GM18907 (cell line): ENCODE measurements at regions not wholly inside any gene's neighbourhood (a gene's known extent, or its start where the extent isn't known, plus 50 kb on each side); places are given as distances from the start of the nearest gene placed in this dataset.
A peak's percentile ranks its signal among the peaks of the same experiment; 100 is the strongest.

ENCODE experiments used
- ATAC-seq: cut with Tn5 transposase; IDR thresholded peaks from one replicate; pipeline ENCODE4 v1.9.1; 2021; ENCODE audit warnings: mild to moderate bottlenecking, moderate library complexity; ENCODE audit not compliant: unreplicated experiment

DNA sequence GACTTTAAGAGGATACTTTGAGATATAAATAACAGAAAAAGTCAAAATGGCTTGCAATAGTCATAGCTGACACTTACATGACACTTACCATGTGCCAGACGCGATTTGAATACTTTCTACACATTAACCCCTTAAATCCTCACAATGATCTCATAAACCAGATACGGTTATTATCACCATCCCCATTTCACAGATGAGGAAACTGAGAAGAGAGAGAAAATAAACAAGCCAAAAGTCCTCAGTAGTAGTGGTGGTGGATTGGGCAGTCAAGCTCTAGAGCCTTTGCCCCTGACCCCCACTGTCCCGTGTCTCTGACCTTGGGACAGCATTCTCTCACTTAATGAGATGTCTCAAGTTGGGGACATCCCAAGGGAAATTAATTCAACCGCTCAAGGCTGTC is 105.2 kb upstream of the TAF1B start:
- no peak for ATAC-seq

GRCh38 chr2:9738535-9739496 is 104.5 kb upstream of the TAF1B start:
- ATAC-seq, result no peak

- ATAC-seq, result no peak
Measured at GRCh38 chr2:9739531-9739964, 103.7 kb upstream of the TAF1B start.

GRCh38 chr2:9740382-9741073 is 102.7 kb upstream of the TAF1B start:
- no peak for ATAC-seq

DNA sequence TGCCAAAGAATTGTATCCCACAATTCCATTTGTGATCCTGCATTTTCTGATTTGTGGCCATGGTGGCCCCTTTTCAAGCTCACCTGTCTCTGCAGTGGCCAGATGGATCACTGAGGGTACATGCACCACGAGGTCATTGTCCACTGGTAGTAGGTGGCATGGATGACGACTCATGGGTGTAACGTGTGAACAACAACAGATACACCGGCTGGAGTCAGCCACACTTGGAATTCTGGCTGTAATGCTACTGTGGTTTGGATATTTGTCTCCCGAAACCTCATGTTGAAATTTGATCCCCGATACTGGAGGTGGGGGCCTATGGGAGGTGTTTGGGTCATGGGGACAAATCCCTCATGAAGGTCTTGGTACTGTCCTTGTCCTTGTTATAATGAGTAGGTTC is 102.2 kb upstream of the TAF1B start:
- ATAC-seq, result no peak

DNA sequence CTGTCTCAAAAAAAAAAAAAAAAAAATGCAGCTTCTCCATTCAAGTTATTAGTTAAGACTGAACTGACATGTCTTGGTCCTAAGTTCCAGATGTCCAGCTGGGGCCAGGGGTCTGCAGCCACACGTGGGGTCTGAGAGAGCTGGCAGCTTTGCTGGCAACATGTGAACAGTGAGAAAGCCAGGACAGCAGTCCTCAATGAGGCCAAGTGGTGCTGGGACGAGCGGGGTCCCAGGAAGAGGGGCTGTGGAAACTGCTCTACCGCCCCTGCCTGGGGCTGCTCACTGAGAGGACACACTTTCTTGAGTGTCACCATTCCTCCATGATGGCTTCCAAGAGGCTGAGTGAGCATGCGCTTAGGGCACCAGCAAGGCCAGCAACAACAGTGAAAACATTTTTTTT is 100.7 kb upstream of the TAF1B start:
- ATAC-seq, result no peak

DNA sequence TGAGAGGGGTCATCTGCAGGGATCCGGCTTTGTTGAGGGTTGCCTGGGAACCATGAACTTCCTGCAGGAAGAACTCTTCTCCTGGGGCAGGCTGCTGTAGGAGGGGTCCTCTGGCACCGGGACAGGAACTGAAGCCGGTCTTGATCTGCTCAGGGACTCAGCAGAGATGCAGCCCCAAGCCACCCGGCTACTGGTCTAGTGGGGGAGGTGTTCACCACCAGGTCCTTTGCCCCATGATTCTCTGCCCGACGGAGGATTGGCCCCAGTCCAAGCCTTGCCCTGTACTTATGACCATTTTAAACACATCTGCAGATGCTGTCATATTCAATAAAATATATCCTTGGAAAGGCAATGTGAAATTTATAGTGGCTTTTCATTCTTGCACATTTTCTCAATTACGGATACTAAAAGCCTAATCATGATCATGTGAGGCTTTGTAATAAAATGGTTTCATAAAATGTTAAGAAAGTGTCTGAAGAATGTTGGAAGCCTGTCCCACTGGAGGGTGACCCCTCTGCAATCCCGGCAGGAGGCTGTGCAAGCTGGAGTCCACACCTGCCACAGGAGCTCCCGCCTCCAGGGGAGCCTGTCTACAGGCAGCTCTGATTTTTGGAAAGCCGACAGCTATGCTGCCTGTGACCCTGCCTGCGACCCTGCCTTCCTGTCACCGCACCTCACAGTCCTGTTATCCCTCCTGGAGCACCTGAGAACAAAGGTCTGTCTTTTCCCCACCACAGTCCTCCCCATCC is 98.8 kb upstream of the TAF1B start:
- ATAC-seq, result no peak

GRCh38 chr2:9745153-9745899 is 97.9 kb upstream of the TAF1B start:
- ATAC-seq, result no peak

GRCh38 chr2:9747396-9747795 is 95.9 kb upstream of the TAF1B start:
- no peak for ATAC-seq

- no peak for ATAC-seq
Measured at GRCh38 chr2:9748577-9748976, 94.7 kb upstream of the TAF1B start.

- ATAC-seq, result no peak
Measured at GRCh38 chr2:9749546-9750223, 93.6 kb upstream of the TAF1B start.

GRCh38 chr2:9750224-9751215 is 92.8 kb upstream of the TAF1B start:
- ATAC-seq, result no peak

DNA sequence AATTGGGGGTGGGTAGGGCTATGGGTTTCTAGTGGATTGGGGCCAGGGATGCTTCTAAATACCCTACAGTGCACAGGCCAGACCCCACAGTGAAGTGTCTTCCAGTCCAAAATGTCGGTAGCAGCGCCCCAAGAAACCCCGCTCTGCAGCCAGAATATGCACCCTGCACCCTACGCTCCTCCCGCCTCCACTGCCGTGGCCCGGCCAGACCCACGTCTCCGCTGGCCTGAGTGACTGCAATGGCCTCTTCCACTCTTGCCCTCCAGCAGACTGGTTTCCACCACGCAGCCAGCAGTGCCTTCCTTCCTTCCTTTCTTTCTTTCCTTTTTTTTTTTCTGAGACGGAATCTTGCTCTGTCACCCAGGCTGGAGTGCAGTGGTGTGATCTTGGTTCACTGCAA is 91.4 kb upstream of the TAF1B start:
- no peak for ATAC-seq

DNA sequence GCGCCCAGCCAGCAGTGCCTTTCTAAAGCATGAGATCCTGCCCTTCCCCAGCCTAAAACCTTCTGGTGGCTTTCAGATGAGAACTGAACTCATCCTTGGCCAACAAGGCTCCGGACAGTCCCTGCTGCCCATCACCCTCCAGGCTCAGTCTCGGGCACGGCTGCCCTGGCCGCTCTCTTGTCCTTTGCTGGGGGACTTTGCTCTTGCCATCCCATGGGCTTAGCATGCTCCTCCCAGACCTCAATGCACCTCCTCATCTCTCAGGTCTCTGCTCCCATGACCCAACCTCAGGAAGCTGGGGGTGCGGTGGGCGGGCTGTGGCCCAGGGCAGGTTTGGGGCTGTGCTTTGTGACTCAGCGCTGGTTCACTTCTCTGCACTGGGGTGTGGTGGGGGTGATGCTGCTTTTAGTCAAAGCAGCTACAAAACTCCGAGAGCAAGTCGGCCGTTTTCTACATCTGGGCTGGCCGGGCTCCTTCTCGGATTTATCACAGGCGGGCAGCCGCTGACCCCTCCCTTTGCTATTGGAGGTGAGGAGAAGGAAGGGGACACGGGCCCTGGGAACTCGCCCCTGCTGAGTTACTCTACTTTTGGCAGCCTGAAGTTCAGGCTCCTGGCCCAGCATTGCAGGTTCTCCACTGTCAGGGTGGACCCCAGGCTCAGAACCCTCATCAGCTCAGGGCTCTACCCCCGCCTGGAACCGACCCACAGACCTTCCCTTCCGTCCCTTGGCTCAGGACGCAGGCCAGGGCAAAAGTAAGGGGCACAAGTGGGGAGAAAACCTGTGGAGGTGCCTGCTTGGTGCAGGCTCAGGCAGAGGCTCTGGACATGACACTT is 90.6 kb upstream of the TAF1B start:
- ATAC-seq, result no peak

- peak; percentile 72 for ATAC-seq
Measured at GRCh38 chr2:9753276-9753600, 90.0 kb upstream of the TAF1B start.

DNA sequence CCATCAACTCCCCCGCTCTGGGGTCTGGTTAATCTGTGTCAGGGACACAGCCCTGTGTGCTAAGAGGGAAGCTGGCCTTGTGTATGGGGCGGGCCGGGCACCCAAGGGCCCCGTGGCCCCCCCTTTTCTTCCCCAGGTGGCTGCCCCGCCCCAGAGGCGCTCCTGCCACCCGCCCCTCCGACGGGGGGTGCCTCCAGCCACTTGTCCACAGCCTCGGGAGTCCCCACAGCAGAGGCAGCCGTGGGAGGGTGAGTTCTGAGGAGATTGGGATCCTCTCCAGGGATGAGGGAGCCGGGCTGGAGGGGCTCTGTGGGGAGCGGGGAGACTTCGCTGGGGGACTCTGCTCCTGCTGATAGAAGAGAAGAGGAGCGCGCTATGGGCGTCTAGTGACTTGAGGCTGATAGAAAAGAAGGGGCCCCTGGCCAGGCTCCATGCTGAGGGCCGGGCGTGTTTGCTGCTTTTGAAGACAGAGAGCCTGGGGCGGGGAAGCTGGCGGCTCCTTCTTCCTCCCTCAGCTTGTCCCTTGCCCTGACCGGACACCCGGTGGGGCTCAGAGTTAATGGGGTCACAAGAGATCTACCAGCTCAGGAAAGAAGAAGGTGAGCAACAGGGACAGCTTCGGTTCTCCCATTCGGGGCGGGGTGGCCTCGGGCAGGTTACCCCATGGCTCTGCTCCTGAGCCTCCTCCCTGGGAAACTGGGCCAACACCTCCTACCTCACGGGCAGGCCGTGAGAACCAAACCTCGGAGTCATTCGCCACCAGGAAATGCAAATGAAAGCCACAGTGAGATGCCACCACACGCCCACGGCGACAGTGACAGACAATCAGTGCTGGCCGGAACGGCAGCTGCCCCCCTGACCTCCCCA is 89.4 kb upstream of the TAF1B start:
- ATAC-seq, result no peak

GRCh38 chr2:9754532-9754887 is 88.8 kb upstream of the TAF1B start:
- no peak for ATAC-seq
